Central memory CD8-positive, alpha-beta T cell (primary cell): ENCODE measurements at regions not wholly inside any gene's neighbourhood (a gene's known extent, or its start where the extent isn't known, plus 50 kb on each side); places are given as distances from the start of the nearest gene placed in this dataset.

Source experiments
- ATAC-seq: fragments of 150-1000 bp; cut with Tn5 transposase; replicated peaks from 2 replicates; pipeline ENCODE4 v1.10.0; 2022; ENCODE audit warnings: mild to moderate bottlenecking, moderate FRiP score, moderate number of reproducible peaks; ENCODE audit not compliant: poor library complexity, severe bottlenecking; ENCODE audit errors: extremely low read depth
- DNase-seq, 2 donors: peaks; one replicate each; pipeline ENCODE4 v3.0.0; 2021; ENCODE audit warnings: low spot score in 2 of 2
- H3K27ac Mint-ChIP-seq: one replicate; pipeline ENCODE4 v1.8.0; 2022; ENCODE audit warnings: low read depth, mild to moderate bottlenecking, moderate library complexity, mixed read lengths
- H3K27me3 Mint-ChIP-seq: one replicate; pipeline ENCODE4 v1.8.0; 2022; ENCODE audit warnings: mixed read lengths
- H3K36me3 Mint-ChIP-seq: one replicate; pipeline ENCODE4 v1.8.0; 2022; ENCODE audit warnings: mild to moderate bottlenecking, moderate library complexity, mixed read lengths; ENCODE audit not compliant: insufficient read depth
- H3K4me1 Mint-ChIP-seq: one replicate; pipeline ENCODE4 v1.8.0; 2022; ENCODE audit warnings: mixed read lengths
- H3K4me3 Mint-ChIP-seq: one replicate; pipeline ENCODE4 v1.8.0; 2022; ENCODE audit warnings: mild to moderate bottlenecking, moderate library complexity, mixed read lengths
- H3K9me3 Mint-ChIP-seq: one replicate; pipeline ENCODE4 v1.8.0; 2022; ENCODE audit warnings: mixed read lengths

GRCh38 chr13:79108914-79109643 lies 297.0 kb downstream of the RBM26 start:
- Mint-ChIP-seq H3K27ac (no peak overlapping the region), H3K27me3 (peaks cover 22% of the 10 kb centered on the region), H3K4me1 (no peaks in the 10 kb centered on the region), H3K9me3 (no peaks in the 10 kb centered on the region), H3K4me3 (no peak overlapping the region), H3K36me3 (peaks cover 2% of the 10 kb centered on the region)
- no peak for DNase-seq
- no peak for ATAC-seq

- H3K4me1 Mint-ChIP-seq, result no peaks in the 10 kb centered on the region
- H3K36me3 Mint-ChIP-seq, result peaks cover 3% of the 10 kb centered on the region
- H3K27ac Mint-ChIP-seq, result no peak overlapping the region
- ATAC-seq (no peak), DNase-seq (no peak)
- H3K4me3 Mint-ChIP-seq, result no peak overlapping the region
- H3K9me3 Mint-ChIP-seq, result no peaks in the 10 kb centered on the region
- peaks cover 28% of the 10 kb centered on the region for H3K27me3 Mint-ChIP-seq
Observed at GRCh38 chr13:79098596-79098995, 307.5 kb downstream of the RBM26 start.

DNA sequence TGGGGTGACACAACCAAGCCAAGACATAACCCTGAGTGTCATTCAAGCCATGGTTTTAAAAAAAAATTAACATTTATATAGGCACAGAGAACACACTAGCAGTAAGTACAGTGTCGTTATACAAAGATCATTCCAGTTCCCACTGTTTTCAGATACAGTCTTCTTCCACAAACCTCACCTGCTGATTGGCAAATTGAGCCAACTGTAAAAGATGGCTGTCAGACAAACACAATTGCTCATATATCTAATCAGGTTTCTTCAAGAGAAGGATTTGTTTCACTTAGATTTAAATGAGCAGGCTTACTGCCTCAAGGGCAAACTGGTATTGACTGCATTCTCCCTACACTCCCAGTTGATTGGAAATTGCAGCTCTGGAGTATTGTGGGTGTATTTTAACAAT lies 308.9 kb downstream of the RBM26 start:
- DNase-seq, result no peak
- Mint-ChIP-seq H3K27ac (no peak overlapping the region), H3K4me3 (no peak overlapping the region), H3K4me1 (no peaks in the 10 kb centered on the region), H3K27me3 (peaks cover 20% of the 10 kb centered on the region), H3K9me3 (no peaks in the 10 kb centered on the region), H3K36me3 (peaks cover 3% of the 10 kb centered on the region)
- ATAC-seq, result no peak

DNA sequence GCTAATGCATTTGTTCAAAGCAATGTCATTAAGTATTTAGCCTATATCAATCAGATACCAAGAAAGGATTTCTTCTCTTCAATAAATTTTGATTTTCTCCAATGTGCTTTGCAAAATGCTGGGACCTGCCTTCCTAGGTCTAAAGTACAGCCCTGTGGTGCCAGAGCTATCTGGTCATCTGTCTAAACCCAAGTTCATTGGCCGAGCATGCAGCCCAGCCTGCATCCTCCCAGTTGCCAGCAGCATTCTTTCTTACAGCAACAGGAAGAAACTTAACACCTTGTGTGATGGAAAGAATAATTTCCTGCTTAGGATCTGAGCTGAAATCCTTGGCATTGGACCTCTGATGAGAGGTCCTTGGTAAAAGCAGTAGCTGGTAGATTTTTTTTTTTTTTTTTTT lies 310.0 kb downstream of the RBM26 start:
- no peaks in the 10 kb centered on the region for H3K4me1 Mint-ChIP-seq
- DNase-seq (no peak), ATAC-seq (no peak)
- H3K36me3 Mint-ChIP-seq, result peaks cover 3% of the 10 kb centered on the region
- H3K27me3 Mint-ChIP-seq, result peaks cover 20% of the 10 kb centered on the region
- H3K4me3 Mint-ChIP-seq, result no peak overlapping the region
- H3K9me3 Mint-ChIP-seq, result no peaks in the 10 kb centered on the region
- H3K27ac Mint-ChIP-seq, result no peak overlapping the region

DNA sequence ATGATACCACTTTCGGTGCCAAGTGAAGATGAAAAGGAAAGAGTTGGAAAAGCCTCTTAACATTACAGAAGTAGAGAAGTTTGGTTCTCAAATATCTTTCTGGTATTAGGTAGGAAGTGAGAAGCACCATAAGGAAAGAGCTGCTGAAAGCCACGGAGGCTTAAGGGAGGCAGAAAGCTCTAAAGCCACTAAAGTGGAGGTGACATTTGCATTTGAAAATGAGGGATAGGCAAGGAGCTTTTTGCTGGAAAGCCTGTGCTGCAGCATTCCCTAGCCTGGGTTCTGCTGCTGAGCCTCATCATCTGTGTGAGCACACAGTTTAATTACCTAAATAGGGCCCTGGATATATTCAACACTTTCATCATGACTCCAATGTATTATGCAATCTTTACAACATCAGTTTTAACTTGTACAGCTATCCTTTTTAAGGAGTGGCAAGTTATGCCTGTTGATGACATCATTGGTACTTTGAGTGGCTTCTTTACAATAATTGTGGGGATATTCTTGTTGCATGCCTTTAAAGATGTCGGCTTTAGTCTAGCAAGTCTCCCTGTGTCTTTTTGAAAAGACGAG lies 315.4 kb downstream of the RBM26 start:
- no peak for DNase-seq
- ATAC-seq, result no peak
- H3K27me3 Mint-ChIP-seq, result peaks cover 25% of the 10 kb centered on the region
- no peak overlapping the region for H3K27ac Mint-ChIP-seq
- H3K36me3 Mint-ChIP-seq, result peaks cover 1% of the 10 kb centered on the region
- no peak overlapping the region for H3K4me3 Mint-ChIP-seq
- no peaks in the 10 kb centered on the region for H3K9me3 Mint-ChIP-seq
- H3K4me1 Mint-ChIP-seq, result peaks cover 6% of the 10 kb centered on the region

GRCh38 chr13:79084802-79085424 lies 321.1 kb downstream of the RBM26 start:
- H3K4me3 Mint-ChIP-seq, result no peak overlapping the region
- no peak for ATAC-seq
- peaks cover 1% of the 10 kb centered on the region for H3K4me1 Mint-ChIP-seq
- DNase-seq, result no peak
- H3K9me3 Mint-ChIP-seq, result no peaks in the 10 kb centered on the region
- H3K36me3 Mint-ChIP-seq, result no peaks in the 10 kb centered on the region
- H3K27ac Mint-ChIP-seq, result no peak overlapping the region
- peaks cover 18% of the 10 kb centered on the region for H3K27me3 Mint-ChIP-seq

GRCh38 chr13:79081942-79082341 lies 324.1 kb downstream of the RBM26 start:
- DNase-seq (no peak), ATAC-seq (no peak)
- no peak overlapping the region for H3K27ac Mint-ChIP-seq
- no peaks in the 10 kb centered on the region for H3K4me1 Mint-ChIP-seq
- no peak overlapping the region for H3K4me3 Mint-ChIP-seq
- no peaks in the 10 kb centered on the region for H3K36me3 Mint-ChIP-seq
- no peaks in the 10 kb centered on the region for H3K9me3 Mint-ChIP-seq
- no peaks in the 10 kb centered on the region for H3K27me3 Mint-ChIP-seq

GRCh38 chr13:79079351-79079839 lies 326.7 kb downstream of the RBM26 start:
- peaks cover 3% of the 10 kb centered on the region for H3K27me3 Mint-ChIP-seq
- no peak overlapping the region for H3K4me3 Mint-ChIP-seq
- no peaks in the 10 kb centered on the region for H3K9me3 Mint-ChIP-seq
- no peaks in the 10 kb centered on the region for H3K36me3 Mint-ChIP-seq
- DNase-seq (no peak), ATAC-seq (peak; percentile 19)
- no peaks in the 10 kb centered on the region for H3K4me1 Mint-ChIP-seq
- H3K27ac Mint-ChIP-seq, result no peak overlapping the region

GRCh38 chr13:79075703-79076102 lies 330.4 kb downstream of the RBM26 start:
- no peak overlapping the region for H3K27ac Mint-ChIP-seq
- H3K4me1 Mint-ChIP-seq, result no peaks in the 10 kb centered on the region
- H3K9me3 Mint-ChIP-seq, result peaks cover 5% of the 10 kb centered on the region
- H3K4me3 Mint-ChIP-seq, result no peak overlapping the region
- H3K36me3 Mint-ChIP-seq, result peaks cover 1% of the 10 kb centered on the region
- peaks cover 19% of the 10 kb centered on the region for H3K27me3 Mint-ChIP-seq
- no peak for DNase-seq
- no peak for ATAC-seq

DNA sequence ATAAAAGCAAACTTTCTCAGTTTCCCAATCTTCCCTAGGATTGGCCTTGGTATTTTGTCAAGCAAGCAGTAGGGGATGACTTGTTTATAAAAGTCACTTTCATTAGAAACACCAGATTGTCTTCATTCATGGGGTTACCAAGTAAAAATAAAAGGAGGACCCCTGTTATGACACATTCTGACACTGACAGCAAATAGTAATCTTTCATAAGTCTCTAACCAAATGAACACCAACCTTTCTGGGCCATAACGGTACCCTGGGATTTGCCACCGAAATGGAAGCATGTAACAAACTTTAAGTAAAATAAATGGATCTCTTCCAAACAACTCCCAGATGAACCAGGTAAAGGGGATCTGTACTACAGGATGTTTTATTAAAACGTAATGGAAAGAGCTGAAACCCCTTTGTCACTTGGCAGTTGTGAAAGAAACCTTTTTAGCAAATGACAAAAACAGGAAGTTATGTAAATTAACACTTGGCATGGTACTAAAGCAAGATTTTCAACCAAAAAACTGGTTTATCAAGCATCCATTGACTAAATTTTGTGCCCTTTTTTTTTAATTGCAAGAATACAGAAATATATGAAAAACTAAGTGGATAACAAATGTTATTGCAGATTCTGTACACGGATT lies 335.6 kb downstream of the RBM26 start:
- Mint-ChIP-seq H3K36me3 (peaks cover 1% of the 10 kb centered on the region), H3K27me3 (peaks cover 61% of the 10 kb centered on the region), H3K27ac (no peak overlapping the region), H3K9me3 (peaks cover 5% of the 10 kb centered on the region), H3K4me3 (no peak overlapping the region), H3K4me1 (no peaks in the 10 kb centered on the region)
- DNase-seq, result no peak
- no peak for ATAC-seq

DNA sequence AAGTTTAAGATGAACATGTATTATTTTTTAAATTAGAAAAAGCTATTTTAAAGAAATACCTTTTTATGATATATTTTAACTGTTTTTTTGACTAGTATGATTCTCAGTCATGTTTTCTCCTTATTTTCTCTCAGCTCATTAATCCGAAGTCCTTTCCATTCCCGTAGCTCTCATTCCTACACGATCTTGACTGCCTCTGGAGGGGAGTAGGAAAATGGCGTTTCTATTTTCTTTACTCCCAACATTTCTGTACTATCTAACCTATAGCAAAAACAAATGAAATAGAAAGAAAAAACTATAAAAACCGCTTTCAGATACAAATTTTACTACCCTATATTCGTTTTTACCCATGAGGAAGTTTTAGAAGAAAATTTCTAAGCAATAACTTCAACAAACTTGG lies 343.8 kb downstream of the RBM26 start:
- no peak overlapping the region for H3K27ac Mint-ChIP-seq
- DNase-seq (no peak), ATAC-seq (no peak)
- H3K36me3 Mint-ChIP-seq, result no peaks in the 10 kb centered on the region
- no peak overlapping the region for H3K4me3 Mint-ChIP-seq
- peaks cover 38% of the 10 kb centered on the region for H3K27me3 Mint-ChIP-seq
- H3K4me1 Mint-ChIP-seq, result no peaks in the 10 kb centered on the region
- H3K9me3 Mint-ChIP-seq, result no peaks in the 10 kb centered on the region

DNA sequence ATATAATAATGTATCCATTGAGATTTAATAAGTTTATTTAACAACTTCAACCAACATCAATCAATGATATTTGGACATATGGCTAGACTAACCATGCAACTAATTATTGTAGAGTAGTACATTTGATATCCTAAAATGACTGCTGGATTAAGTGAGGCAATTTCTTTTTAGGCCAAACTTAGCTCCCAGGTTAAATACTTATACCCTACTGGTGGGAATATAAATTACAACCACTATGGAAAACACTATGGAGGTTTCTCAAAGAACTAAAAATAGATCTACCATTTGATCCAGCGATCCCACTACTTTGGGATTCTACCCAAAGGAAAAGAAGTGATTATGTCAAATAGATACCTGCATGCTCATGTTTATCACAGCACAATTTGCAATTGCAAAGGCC lies 345.8 kb downstream of the RBM26 start:
- Mint-ChIP-seq H3K36me3 (no peaks in the 10 kb centered on the region), H3K4me3 (no peak overlapping the region), H3K27me3 (peaks cover 18% of the 10 kb centered on the region), H3K4me1 (no peaks in the 10 kb centered on the region), H3K9me3 (no peaks in the 10 kb centered on the region), H3K27ac (no peak overlapping the region)
- ATAC-seq, result no peak
- DNase-seq, result no peak

GRCh38 chr13:79056706-79057105 lies 349.3 kb downstream of the RBM26 start:
- H3K9me3 Mint-ChIP-seq, result no peaks in the 10 kb centered on the region
- ATAC-seq, result no peak
- no peak overlapping the region for H3K27ac Mint-ChIP-seq

More at GRCh38 chr13:79056706-79057105, 349.3 kb downstream of the RBM26 start:
- Mint-ChIP-seq H3K4me1 (no peaks in the 10 kb centered on the region), H3K36me3 (no peaks in the 10 kb centered on the region), H3K27me3 (no peaks in the 10 kb centered on the region), H3K4me3 (no peak overlapping the region)
- no peak for DNase-seq
